ENCODE measurements at regions not wholly inside any gene's neighbourhood (a gene's known extent, or its start where the extent isn't known, plus 50 kb on each side); places are given as distances from the start of the nearest gene placed in this dataset.

- TF ChIP-seq CTCF (conservative IDR thresholded peaks at IDR 0.05; ENCODE audit: low read depth in 2 of 2) (no peak), POLR2AphosphoS5 (IDR thresholded peaks at IDR 0.05; ENCODE audit: low read depth) (no peak), EZH2 (IDR thresholded peaks at IDR 0.05; ENCODE audit: low read depth, unreplicated experiment) (no peak), CREB1 (CRISPR knock-in tag; IDR thresholded peaks at IDR 0.05; ENCODE audit: low read depth) (no peak), STAT1 (IDR thresholded peaks at IDR 0.05; ENCODE audit: unreplicated experiment) (no peak), REST (IDR thresholded peaks at IDR 0.05; ENCODE audit: unreplicated experiment) (no peak), ZNF331 (CRISPR knock-in tag; IDR thresholded peaks at IDR 0.05; ENCODE audit: low read depth) (no peak), ETS1 (IDR thresholded peaks at IDR 0.05) (no peak), EZH2phosphoT487 (IDR thresholded peaks at IDR 0.05; ENCODE audit: unreplicated experiment) (no peak), ZNF114 (CRISPR knock-in tag; IDR thresholded peaks at IDR 0.05) (no peak)
These were observed 101.8 kb upstream of the CADM1 start for GRCh38 chr11:115605871-115606497.
